ENCODE measurements at regions not wholly inside any gene's neighbourhood (a gene's known extent, or its start where the extent isn't known, plus 50 kb on each side); places are given as distances from the start of the nearest gene placed in this dataset.
A peak's percentile ranks its signal among the peaks of the same experiment; 100 is the strongest.
"Not testable (repeated sequence)": the region's sequence is repeated elsewhere in the genome, so short reads cannot be mapped to it uniquely, and the experiment has no call there.

DNA sequence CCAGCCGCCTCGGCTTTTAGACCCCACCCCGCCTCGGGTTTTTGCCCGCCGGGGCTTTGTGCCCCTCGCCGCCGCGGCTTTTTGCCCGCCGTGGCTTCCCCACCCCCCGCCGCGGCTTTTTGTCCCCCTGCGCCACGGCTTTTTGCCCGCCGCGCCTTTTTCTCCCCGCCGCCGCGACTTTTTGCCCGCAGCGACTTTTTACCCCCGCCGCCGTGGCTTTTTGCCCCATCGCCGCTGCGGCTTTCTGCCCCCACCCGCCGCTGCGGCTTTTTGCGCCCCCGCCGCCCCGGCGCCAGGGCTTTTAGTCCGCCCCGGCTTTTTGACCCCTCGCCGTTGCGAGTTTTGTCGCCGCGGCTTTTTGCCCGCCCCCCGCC lies 474.4 kb downstream of the FAM72C start:
- H3K36me3 ChIP-seq: no peaks in the 10 kb centered on the region
- TF ChIP-seq, protein P1, sequence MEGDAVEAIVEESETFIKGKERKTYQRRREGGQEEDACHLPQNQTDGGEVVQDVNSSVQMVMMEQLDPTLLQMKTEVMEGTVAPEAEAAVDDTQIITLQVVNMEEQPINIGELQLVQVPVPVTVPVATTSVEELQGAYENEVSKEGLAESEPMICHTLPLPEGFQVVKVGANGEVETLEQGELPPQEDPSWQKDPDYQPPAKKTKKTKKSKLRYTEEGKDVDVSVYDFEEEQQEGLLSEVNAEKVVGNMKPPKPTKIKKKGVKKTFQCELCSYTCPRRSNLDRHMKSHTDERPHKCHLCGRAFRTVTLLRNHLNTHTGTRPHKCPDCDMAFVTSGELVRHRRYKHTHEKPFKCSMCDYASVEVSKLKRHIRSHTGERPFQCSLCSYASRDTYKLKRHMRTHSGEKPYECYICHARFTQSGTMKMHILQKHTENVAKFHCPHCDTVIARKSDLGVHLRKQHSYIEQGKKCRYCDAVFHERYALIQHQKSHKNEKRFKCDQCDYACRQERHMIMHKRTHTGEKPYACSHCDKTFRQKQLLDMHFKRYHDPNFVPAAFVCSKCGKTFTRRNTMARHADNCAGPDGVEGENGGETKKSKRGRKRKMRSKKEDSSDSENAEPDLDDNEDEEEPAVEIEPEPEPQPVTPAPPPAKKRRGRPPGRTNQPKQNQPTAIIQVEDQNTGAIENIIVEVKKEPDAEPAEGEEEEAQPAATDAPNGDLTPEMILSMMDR (IDR thresholded peaks at IDR 0.05; ENCODE audit: borderline replicate concordance): no peak
- DNase-seq: peak; percentile 5

DNA sequence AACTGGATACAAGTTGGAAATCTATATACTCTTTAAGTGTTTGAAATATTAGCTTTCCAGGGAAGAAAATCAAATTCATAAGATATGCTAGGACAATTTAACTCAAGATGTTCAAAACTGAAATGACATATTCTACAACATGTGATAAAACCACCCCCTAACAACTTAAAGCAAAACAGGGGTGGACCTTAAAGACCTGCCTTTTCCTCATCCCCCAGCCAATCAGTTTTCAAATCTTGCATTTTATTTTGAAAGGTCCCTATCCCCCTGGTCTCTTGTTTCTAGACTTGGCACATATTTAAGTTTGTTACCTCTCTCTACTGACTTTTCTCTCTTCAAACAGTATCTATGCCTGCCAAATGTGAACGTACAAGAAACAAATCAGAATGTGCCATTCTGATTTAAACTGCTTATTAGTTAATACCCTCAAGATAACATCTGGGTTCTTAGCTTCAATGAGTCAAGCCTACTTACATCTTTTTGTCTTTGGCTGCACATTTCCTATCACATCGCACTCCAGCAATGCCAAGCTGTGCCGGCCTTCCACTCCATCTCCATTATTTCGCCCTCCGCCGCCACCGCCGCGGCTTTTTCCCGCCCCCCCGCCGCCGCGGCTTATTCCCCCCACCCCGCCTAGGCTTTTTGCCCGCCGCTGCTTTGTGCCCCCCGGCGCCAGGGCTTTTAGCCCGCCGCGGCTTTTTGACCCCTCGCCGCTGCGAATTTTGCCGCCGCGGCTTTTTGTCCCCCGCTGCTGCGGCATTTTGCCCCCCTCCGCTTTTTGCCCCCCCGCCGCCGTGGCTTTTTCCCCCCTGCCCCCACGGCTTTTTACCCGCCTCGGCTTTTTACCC lies 475.0 kb downstream of the FAM72C start:
- Histone ChIP-seq H3K4me3 (peak overlapping the region; percentile 61), H3K27me3 (ENCODE audit: low read depth) (peaks cover 22% of the 10 kb centered on the region)
- H3K27ac ChIP-seq (replicated peaks); DNase-seq; H3K9me3 ChIP-seq (replicated peaks); intact Hi-C loops (cut with micrococcal nuclease); H3K4me1 ChIP-seq; H3K36me3 ChIP-seq: not testable (repeated sequence)

More for the DNA sequence above, 474.4 kb downstream of the FAM72C start:
- peaks cover 5% of the 10 kb centered on the region for H3K4me1 ChIP-seq
- H3K4me3 ChIP-seq: peak overlapping the region; percentile 61
- intact Hi-C loops (cut with micrococcal nuclease): no loop called here
- H3K9me3 ChIP-seq (replicated peaks): no peaks in the 10 kb centered on the region
- H3K27me3 ChIP-seq (ENCODE audit: low read depth): peaks cover 22% of the 10 kb centered on the region
- H3K27ac ChIP-seq (replicated peaks): no peak overlapping the region

Measured in left ventricle myocardium inferior (tissue), 1 donor.